Esophagus mucosa (tissue), 1 donor: ENCODE measurements at regions not wholly inside any gene's neighbourhood (a gene's known extent, or its start where the extent isn't known, plus 50 kb on each side); places are given as distances from the start of the nearest gene placed in this dataset.

Source experiments
- ATAC-seq: fragments of 200-7000 bp; cut with Tn5 transposase; one replicate; pipeline ENCODE4 v1.9.1; 2020
- donor health status: DM: yes; HTN: yes; CAD: no.

GRCh38 chr16:76913046-76913445 lies 277.9 kb upstream of the MON1B start:
- no peak for ATAC-seq

- no peak for ATAC-seq
These were observed 264.9 kb upstream of the MON1B start for GRCh38 chr16:76926042-76926441.

GRCh38 chr16:76926595-76926994 lies 264.4 kb upstream of the MON1B start:
- no peak for ATAC-seq

GRCh38 chr16:76931186-76931585 lies 259.8 kb upstream of the MON1B start:
- no peak for ATAC-seq

GRCh38 chr16:76932541-76933211 lies 258.3 kb upstream of the MON1B start:
- no peak for ATAC-seq

GRCh38 chr16:76940251-76940650 lies 250.7 kb upstream of the MON1B start:
- ATAC-seq: no peak

GRCh38 chr16:76941113-76941512 lies 249.9 kb upstream of the MON1B start:
- no peak for ATAC-seq

- no peak for ATAC-seq
These were observed 248.9 kb upstream of the MON1B start for GRCh38 chr16:76942089-76942488.

GRCh38 chr16:76943921-76944320 lies 247.1 kb upstream of the MON1B start:
- no peak for ATAC-seq

- peak; percentile 70 for ATAC-seq
These were observed 244.1 kb upstream of the MON1B start for GRCh38 chr16:76946879-76947278.

GRCh38 chr16:76947749-76948148 lies 243.2 kb upstream of the MON1B start:
- no peak for ATAC-seq

GRCh38 chr16:76955629-76956028 lies 235.4 kb upstream of the MON1B start:
- ATAC-seq: peak; percentile 74

- no peak for ATAC-seq
These were observed 234.6 kb upstream of the MON1B start for GRCh38 chr16:76956394-76956793.

GRCh38 chr16:76956841-76957240 lies 234.1 kb upstream of the MON1B start:
- ATAC-seq: no peak

- ATAC-seq: no peak
These were observed 231.8 kb upstream of the MON1B start for GRCh38 chr16:76959166-76959565.

- ATAC-seq: no peak
These were observed 227.2 kb upstream of the MON1B start for GRCh38 chr16:76963614-76964315.

GRCh38 chr16:76964464-76965154 lies 226.4 kb upstream of the MON1B start:
- ATAC-seq: no peak

GRCh38 chr16:76970087-76970744 lies 220.8 kb upstream of the MON1B start:
- ATAC-seq: no peak

- no peak for ATAC-seq
These were observed 220.3 kb upstream of the MON1B start for GRCh38 chr16:76970745-76971099.

GRCh38 chr16:76976101-76976500 lies 214.9 kb upstream of the MON1B start:
- ATAC-seq: no peak

- ATAC-seq: no peak
These were observed 214.2 kb upstream of the MON1B start for GRCh38 chr16:76976756-76977155.

- no peak for ATAC-seq
These were observed 206.8 kb upstream of the MON1B start for GRCh38 chr16:76984196-76984595.

GRCh38 chr16:76985392-76986045 lies 205.5 kb upstream of the MON1B start:
- ATAC-seq: no peak
